MM.1S (cell line): ENCODE measurements at regions not wholly inside any gene's neighbourhood (a gene's known extent, or its start where the extent isn't known, plus 50 kb on each side); places are given as distances from the start of the nearest gene placed in this dataset.

Source experiments
- DNase-seq: peaks from one replicate; pipeline ENCODE4 v3.0.0-alpha.2; 2015
- H2AFZ ChIP-seq: fragments of 300-600 bp; sonication (generic); 2 replicates; pipeline ENCODE4 v1.6.0; 2016; ENCODE audit warnings: antibody characterized with exemption, low read length
- H3F3A ChIP-seq: fragments of 300-600 bp; sonication (generic); 2 replicates; pipeline ENCODE4 v1.6.1; 2016; ENCODE audit warnings: mild to moderate bottlenecking, antibody characterized with exemption, low read length, moderate library complexity, mixed read lengths; ENCODE audit not compliant: insufficient read depth
- H3K27ac ChIP-seq: fragments of 300-600 bp; sonication (generic); 2 replicates; pipeline ENCODE4 v1.5.1; 2016; ENCODE audit warnings: mild to moderate bottlenecking, low read length
- H3K27me3 ChIP-seq: fragments of 300-600 bp; sonication (generic); replicated peaks from 2 replicates; pipeline ENCODE4 v1.6.0; 2016; ENCODE audit warnings: low read length; ENCODE audit not compliant: insufficient read depth
- H3K36me3 ChIP-seq: fragments of 300-600 bp; sonication (generic); replicated peaks from 2 replicates; pipeline ENCODE4 v1.6.1; 2016; ENCODE audit warnings: mild to moderate bottlenecking, low read length, mixed read lengths; ENCODE audit not compliant: insufficient read depth
- H3K4me1 ChIP-seq: fragments of 300-600 bp; sonication (generic); 2 replicates; pipeline ENCODE4 v1.6.1; 2016; ENCODE audit warnings: low read length, mixed read lengths
- H3K4me2 ChIP-seq: fragments of 300-600 bp; sonication (generic); 2 replicates; pipeline ENCODE4 v1.6.0; 2016; ENCODE audit warnings: low read depth, low read length
- H3K4me3 ChIP-seq: fragments of 300-600 bp; sonication (generic); 2 replicates; pipeline ENCODE4 v1.5.1; 2016; ENCODE audit warnings: low read length, mixed read lengths
- H3K79me2 ChIP-seq: fragments of 300-600 bp; sonication (generic); 2 replicates; pipeline ENCODE4 v1.6.1; 2016; ENCODE audit warnings: mixed run types, low read length, mixed read lengths
- H3K9ac ChIP-seq: fragments of 300-600 bp; sonication (generic); 2 replicates; pipeline ENCODE4 v1.6.1; 2016; ENCODE audit warnings: low read length, mixed read lengths
- H3K9me2 ChIP-seq: fragments of 300-600 bp; sonication (generic); replicated peaks from 2 replicates; pipeline ENCODE4 v1.6.1; 2016; ENCODE audit warnings: mild to moderate bottlenecking, low read length, mixed read lengths; ENCODE audit not compliant: insufficient read depth
- H3K9me3 ChIP-seq: fragments of 300-600 bp; sonication (generic); replicated peaks from 2 replicates; pipeline ENCODE4 v1.6.1; 2016; ENCODE audit warnings: mild to moderate bottlenecking, low read length, mixed read lengths; ENCODE audit not compliant: insufficient read depth
- H4K20me1 ChIP-seq: fragments of 300-600 bp; sonication (generic); 2 replicates; pipeline ENCODE4 v1.6.1; 2016; ENCODE audit warnings: mild to moderate bottlenecking, low read length, moderate library complexity, mixed read lengths; ENCODE audit not compliant: insufficient read depth
- CTCF ChIP-seq: fragments of 300-600 bp; sonication (generic); IDR thresholded peaks from 2 replicates; pipeline ENCODE4 v1.5.1; 2016; ENCODE audit warnings: antibody characterized with exemption, low read length, mixed read lengths
- EZH2 ChIP-seq: fragments of 300-600 bp; sonication (generic); optimal IDR thresholded peaks from 2 replicates; pipeline ENCODE3; 2017; ENCODE audit warnings: low read depth, mild to moderate bottlenecking, antibody characterized with exemption, low read length, mixed read lengths
- EZH2phosphoT487 ChIP-seq: fragments of 300-600 bp; sonication (generic); IDR thresholded peaks from 2 replicates; pipeline ENCODE4 v1.6.1; 2018; ENCODE audit warnings: antibody characterized with exemption, low read length

GRCh38 chr5:72597456-72597948, 90.3 kb upstream of the ZNF366 start:
- Histone ChIP-seq H3K36me3 (no peaks in the 10 kb centered on the region), H3K27ac (no peak overlapping the region), H3F3A (no peaks in the 10 kb centered on the region), H3K4me1 (no peaks in the 10 kb centered on the region), H3K4me3 (no peak overlapping the region), H3K9me2 (no peaks in the 10 kb centered on the region), H3K27me3 (no peaks in the 10 kb centered on the region), H3K79me2 (no peaks in the 10 kb centered on the region), H3K4me2 (no peak overlapping the region), H3K9ac (no peak overlapping the region), H3K9me3 (no peaks in the 10 kb centered on the region), H4K20me1 (no peaks in the 10 kb centered on the region), H2AFZ (no peak overlapping the region)
- TF ChIP-seq CTCF = no peak
- no peak for TF ChIP-seq EZH2phosphoT487
- TF ChIP-seq EZH2 = no peak
- DNase-seq = no peak

GRCh38 chr5:72596956-72597355, 89.7 kb upstream of the ZNF366 start:
- TF ChIP-seq EZH2phosphoT487 = no peak
- H3K27me3 ChIP-seq = no peaks in the 10 kb centered on the region
- no peak overlapping the region for H3K4me2 ChIP-seq
- H3K4me1 ChIP-seq = no peaks in the 10 kb centered on the region
- H3K27ac ChIP-seq = no peak overlapping the region
- H3K9me3 ChIP-seq = no peaks in the 10 kb centered on the region
- no peaks in the 10 kb centered on the region for H3K9me2 ChIP-seq
- no peak overlapping the region for H3K4me3 ChIP-seq
- H3K36me3 ChIP-seq = no peaks in the 10 kb centered on the region
- H3K9ac ChIP-seq = no peak overlapping the region
- H3F3A ChIP-seq = no peaks in the 10 kb centered on the region
- no peak overlapping the region for H2AFZ ChIP-seq
- no peaks in the 10 kb centered on the region for H4K20me1 ChIP-seq
- DNase-seq = no peak
- no peaks in the 10 kb centered on the region for H3K79me2 ChIP-seq

GRCh38 chr5:72588640-72589039, 81.4 kb upstream of the ZNF366 start:
- Histone ChIP-seq H3K79me2 (no peaks in the 10 kb centered on the region), H3K4me1 (no peaks in the 10 kb centered on the region), H3F3A (no peaks in the 10 kb centered on the region), H3K36me3 (no peaks in the 10 kb centered on the region), H3K4me3 (no peak overlapping the region), H3K27ac (no peak overlapping the region), H4K20me1 (no peaks in the 10 kb centered on the region), H3K27me3 (no peaks in the 10 kb centered on the region), H3K4me2 (no peak overlapping the region), H3K9me2 (no peaks in the 10 kb centered on the region), H2AFZ (no peak overlapping the region), H3K9ac (no peak overlapping the region), H3K9me3 (no peaks in the 10 kb centered on the region)
- DNase-seq = no peak
- TF ChIP-seq EZH2 (no peak), CTCF (no peak), EZH2phosphoT487 (no peak)

GRCh38 chr5:72587661-72588308, 80.6 kb upstream of the ZNF366 start:
- Histone ChIP-seq H2AFZ (no peak overlapping the region), H3K4me3 (no peak overlapping the region), H3K36me3 (no peaks in the 10 kb centered on the region), H3K4me1 (no peaks in the 10 kb centered on the region), H3F3A (no peaks in the 10 kb centered on the region), H3K79me2 (no peaks in the 10 kb centered on the region), H4K20me1 (no peaks in the 10 kb centered on the region), H3K9me3 (no peaks in the 10 kb centered on the region), H3K27me3 (no peaks in the 10 kb centered on the region), H3K9me2 (no peaks in the 10 kb centered on the region), H3K9ac (no peak overlapping the region), H3K4me2 (no peak overlapping the region), H3K27ac (no peak overlapping the region)
- TF ChIP-seq EZH2phosphoT487 (no peak), EZH2 (no peak)
- no peak for DNase-seq
